H1 (cell line): ENCODE measurements at regions not wholly inside any gene's neighbourhood (a gene's known extent, or its start where the extent isn't known, plus 50 kb on each side); places are given as distances from the start of the nearest gene placed in this dataset.

Experiments used
- CHD2 ChIP-seq: IDR thresholded peaks from 2 replicates; pipeline ENCODE4 v1.6.1; 2012; ENCODE audit warnings: low read length, improper control_type of control experiment
- EGR1 ChIP-seq: IDR thresholded peaks from 2 replicates; pipeline ENCODE4 v1.6.1; 2011; ENCODE audit warnings: low read depth, low read length, borderline replicate concordance
- EP300 ChIP-seq, 2 experiments: IDR thresholded peaks; 1 replicate in 1 of 2; 2 replicates in 1 of 2; pipeline ENCODE4 v1.6.1; 2011 to 2012; ENCODE audit warnings: low read depth in 2 of 2, low read length in 2 of 2, mild to moderate bottlenecking in 2 of 2, borderline replicate concordance in 1 of 2, inconsistent platforms in 1 of 2, moderate library complexity in 1 of 2
- EZH2 ChIP-seq: fragments of 200-600 bp; sonication (generic); IDR thresholded peaks from 2 replicates; pipeline ENCODE4 v1.7.1; 2012; ENCODE audit warnings: low read depth, mild to moderate bottlenecking, moderate library complexity, low read length, inconsistent platforms; ENCODE audit not compliant: severe bottlenecking
- GABPA ChIP-seq: IDR thresholded peaks from 2 replicates; pipeline ENCODE4 v1.6.1; 2011; ENCODE audit warnings: mild to moderate bottlenecking, low read length, moderate library complexity, borderline replicate concordance; ENCODE audit not compliant: insufficient read depth
- JUND ChIP-seq: IDR thresholded peaks from 2 replicates; pipeline ENCODE4 v1.6.1; 2011; ENCODE audit warnings: mild to moderate bottlenecking, improper control_type of control experiment, low read length
- NANOG ChIP-seq: IDR thresholded peaks from 2 replicates; pipeline ENCODE4 v1.6.1; 2011; ENCODE audit warnings: low read length, low read depth, mild to moderate bottlenecking, inconsistent platforms; ENCODE audit not compliant: insufficient read depth, poor library complexity, severe bottlenecking
- TCF12 ChIP-seq: IDR thresholded peaks from 2 replicates; pipeline ENCODE4 v1.6.1; 2011; ENCODE audit warnings: low read depth, mild to moderate bottlenecking, low read length
- YY1 ChIP-seq: IDR thresholded peaks from 2 replicates; pipeline ENCODE4 v1.6.1; 2011; ENCODE audit warnings: low read depth, mild to moderate bottlenecking, low read length
- TF ChIP-seq, protein P1 (sequence below), 3 experiments: IDR thresholded peaks; 1 replicate in 2 of 3; 2 replicates in 1 of 3; pipeline versions ENCODE4 v1.5.1 to v1.6.1; 2011; ENCODE audit warnings: low read length in 3 of 3, mild to moderate bottlenecking in 3 of 3, inconsistent platforms in 2 of 3, low read depth in 1 of 3, moderate library complexity in 1 of 3; ENCODE audit not compliant: insufficient read depth in 1 of 3; ENCODE audit errors: control extremely low read depth in 1 of 3

DNA sequence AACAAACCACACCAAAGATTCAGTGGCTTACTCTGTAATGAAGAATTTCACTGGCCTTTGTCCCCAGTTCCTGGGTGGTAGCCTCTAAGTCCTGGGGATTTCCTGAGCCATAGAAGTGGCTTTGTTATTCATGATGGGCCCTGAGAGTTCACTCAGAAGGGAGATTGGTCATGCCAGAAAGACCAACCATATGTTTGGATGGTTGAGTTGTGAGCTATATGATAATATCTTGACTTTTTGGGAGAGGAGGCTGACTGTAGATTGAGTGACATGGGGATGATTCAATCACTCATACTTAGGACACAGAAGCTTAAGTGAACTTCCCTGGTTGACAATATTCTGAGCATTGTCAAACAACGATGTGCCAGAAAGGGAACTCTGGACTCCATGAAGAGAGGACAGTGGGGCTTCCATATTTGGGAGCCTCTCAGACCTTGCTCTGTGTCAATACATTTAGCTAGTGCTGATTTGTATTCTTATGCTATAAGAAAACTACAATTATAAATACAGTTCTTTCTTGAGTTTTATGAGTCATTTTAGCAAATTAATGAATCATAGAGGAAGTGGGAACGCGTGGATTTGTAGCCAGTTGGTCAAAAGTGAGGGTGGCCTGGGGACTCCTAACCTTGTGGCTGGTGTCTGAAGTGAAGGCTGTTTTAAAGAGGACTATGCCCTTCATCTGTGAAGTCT lies 392.0 kb downstream of the GBA3 start:
- TF ChIP-seq, protein P1, sequence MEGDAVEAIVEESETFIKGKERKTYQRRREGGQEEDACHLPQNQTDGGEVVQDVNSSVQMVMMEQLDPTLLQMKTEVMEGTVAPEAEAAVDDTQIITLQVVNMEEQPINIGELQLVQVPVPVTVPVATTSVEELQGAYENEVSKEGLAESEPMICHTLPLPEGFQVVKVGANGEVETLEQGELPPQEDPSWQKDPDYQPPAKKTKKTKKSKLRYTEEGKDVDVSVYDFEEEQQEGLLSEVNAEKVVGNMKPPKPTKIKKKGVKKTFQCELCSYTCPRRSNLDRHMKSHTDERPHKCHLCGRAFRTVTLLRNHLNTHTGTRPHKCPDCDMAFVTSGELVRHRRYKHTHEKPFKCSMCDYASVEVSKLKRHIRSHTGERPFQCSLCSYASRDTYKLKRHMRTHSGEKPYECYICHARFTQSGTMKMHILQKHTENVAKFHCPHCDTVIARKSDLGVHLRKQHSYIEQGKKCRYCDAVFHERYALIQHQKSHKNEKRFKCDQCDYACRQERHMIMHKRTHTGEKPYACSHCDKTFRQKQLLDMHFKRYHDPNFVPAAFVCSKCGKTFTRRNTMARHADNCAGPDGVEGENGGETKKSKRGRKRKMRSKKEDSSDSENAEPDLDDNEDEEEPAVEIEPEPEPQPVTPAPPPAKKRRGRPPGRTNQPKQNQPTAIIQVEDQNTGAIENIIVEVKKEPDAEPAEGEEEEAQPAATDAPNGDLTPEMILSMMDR (IDR thresholded peaks at IDR 0.05; ENCODE audit: control extremely low read depth in 1 of 3, insufficient read depth in 1 of 3, low read depth in 1 of 3, low read length in 3 of 3), result no peak
- TF ChIP-seq CHD2 (no peak), GABPA (no peak), EGR1 (no peak), JUND (no peak), EZH2 (no peak), YY1 (no peak), EP300 (IDR thresholded peaks at IDR 0.05; ENCODE audit: borderline replicate concordance in 1 of 2, low read depth in 2 of 2, low read length in 2 of 2) (no peak), NANOG (peak; percentile 16), TCF12 (no peak)
